Testis (tissue), 2 donors: ENCODE measurements at regions not wholly inside any gene's neighbourhood (a gene's known extent, or its start where the extent isn't known, plus 50 kb on each side); places are given as distances from the start of the nearest gene placed in this dataset.

ENCODE experiments used
- POLR2A ChIP-seq: fragments of 450-650 bp; IDR thresholded peaks from one replicate; pipeline ENCODE4 v1.6.1; 2017; ENCODE audit warnings: antibody characterized with exemption, mild to moderate bottlenecking, moderate library complexity
- TF ChIP-seq, protein P1 (sequence below), 3 experiments: fragments of 450-650 bp in 2 of 3; fragments of 200-600 bp in 1 of 3; sonication (generic) in 1 of 3; IDR thresholded peaks; one replicate each; pipeline ENCODE4 v1.5.1; 2016 to 2019; ENCODE audit warnings: antibody characterized with exemption in 3 of 3, mild to moderate bottlenecking in 2 of 3, moderate library complexity in 1 of 3

DNA sequence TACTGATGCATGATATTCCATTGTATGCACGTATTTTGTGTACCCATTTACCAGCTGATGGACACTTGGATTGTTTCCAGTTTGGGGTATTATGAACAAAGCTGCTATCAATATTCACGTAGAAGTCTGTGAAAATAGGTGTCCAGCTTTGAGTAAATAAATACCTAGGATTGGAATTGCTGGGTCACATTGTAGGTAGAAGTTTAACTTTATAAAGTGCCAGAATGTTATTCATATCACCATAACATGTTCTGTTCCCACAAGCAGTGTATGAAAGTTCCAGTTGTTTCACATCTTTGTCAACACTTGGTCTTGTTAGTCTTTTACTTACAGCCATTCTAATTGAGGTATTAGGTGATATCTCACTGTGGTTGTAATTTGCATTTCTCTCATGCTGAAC lies 108.0 kb upstream of the METAP2 start:
- TF ChIP-seq, protein P1, sequence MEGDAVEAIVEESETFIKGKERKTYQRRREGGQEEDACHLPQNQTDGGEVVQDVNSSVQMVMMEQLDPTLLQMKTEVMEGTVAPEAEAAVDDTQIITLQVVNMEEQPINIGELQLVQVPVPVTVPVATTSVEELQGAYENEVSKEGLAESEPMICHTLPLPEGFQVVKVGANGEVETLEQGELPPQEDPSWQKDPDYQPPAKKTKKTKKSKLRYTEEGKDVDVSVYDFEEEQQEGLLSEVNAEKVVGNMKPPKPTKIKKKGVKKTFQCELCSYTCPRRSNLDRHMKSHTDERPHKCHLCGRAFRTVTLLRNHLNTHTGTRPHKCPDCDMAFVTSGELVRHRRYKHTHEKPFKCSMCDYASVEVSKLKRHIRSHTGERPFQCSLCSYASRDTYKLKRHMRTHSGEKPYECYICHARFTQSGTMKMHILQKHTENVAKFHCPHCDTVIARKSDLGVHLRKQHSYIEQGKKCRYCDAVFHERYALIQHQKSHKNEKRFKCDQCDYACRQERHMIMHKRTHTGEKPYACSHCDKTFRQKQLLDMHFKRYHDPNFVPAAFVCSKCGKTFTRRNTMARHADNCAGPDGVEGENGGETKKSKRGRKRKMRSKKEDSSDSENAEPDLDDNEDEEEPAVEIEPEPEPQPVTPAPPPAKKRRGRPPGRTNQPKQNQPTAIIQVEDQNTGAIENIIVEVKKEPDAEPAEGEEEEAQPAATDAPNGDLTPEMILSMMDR (IDR thresholded peaks at IDR 0.05), result no peak
- no peak for TF ChIP-seq POLR2A
